ENCODE measurements at regions not wholly inside any gene's neighbourhood (a gene's known extent, or its start where the extent isn't known, plus 50 kb on each side); places are given as distances from the start of the nearest gene placed in this dataset.
"Not testable (repeated sequence)": the region's sequence is repeated elsewhere in the genome, so short reads cannot be mapped to it uniquely, and the experiment has no call there.

DNA sequence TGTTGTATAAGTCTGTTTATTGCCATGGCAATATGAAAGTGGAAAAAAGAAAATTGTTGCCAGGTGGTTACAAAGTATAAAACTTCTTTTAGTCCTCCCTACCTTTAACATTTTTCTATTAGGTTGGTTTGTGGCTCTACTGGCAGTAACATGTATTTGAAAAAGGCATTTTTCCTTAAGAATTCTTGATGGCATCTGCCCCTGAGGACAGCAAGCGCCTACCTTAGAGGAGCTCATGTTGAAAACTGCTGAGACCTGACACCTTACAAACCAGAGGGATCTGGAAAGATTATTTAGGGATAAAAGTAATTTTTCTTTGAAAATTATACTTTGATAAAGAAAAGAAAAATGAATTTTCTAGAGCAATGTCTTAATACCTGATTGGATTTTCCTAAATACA lies 208.1 kb downstream of the CAVIN4 start:
- no peak overlapping the region for H3K4me3 ChIP-seq (ENCODE audit: low read depth, low read length)
- no peak for DNase-seq (ENCODE audit: low read depth)
- TF ChIP-seq, protein P1, sequence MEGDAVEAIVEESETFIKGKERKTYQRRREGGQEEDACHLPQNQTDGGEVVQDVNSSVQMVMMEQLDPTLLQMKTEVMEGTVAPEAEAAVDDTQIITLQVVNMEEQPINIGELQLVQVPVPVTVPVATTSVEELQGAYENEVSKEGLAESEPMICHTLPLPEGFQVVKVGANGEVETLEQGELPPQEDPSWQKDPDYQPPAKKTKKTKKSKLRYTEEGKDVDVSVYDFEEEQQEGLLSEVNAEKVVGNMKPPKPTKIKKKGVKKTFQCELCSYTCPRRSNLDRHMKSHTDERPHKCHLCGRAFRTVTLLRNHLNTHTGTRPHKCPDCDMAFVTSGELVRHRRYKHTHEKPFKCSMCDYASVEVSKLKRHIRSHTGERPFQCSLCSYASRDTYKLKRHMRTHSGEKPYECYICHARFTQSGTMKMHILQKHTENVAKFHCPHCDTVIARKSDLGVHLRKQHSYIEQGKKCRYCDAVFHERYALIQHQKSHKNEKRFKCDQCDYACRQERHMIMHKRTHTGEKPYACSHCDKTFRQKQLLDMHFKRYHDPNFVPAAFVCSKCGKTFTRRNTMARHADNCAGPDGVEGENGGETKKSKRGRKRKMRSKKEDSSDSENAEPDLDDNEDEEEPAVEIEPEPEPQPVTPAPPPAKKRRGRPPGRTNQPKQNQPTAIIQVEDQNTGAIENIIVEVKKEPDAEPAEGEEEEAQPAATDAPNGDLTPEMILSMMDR (conservative IDR thresholded peaks at IDR 0.05; ENCODE audit: low read depth, low read length), result no peak

DNA sequence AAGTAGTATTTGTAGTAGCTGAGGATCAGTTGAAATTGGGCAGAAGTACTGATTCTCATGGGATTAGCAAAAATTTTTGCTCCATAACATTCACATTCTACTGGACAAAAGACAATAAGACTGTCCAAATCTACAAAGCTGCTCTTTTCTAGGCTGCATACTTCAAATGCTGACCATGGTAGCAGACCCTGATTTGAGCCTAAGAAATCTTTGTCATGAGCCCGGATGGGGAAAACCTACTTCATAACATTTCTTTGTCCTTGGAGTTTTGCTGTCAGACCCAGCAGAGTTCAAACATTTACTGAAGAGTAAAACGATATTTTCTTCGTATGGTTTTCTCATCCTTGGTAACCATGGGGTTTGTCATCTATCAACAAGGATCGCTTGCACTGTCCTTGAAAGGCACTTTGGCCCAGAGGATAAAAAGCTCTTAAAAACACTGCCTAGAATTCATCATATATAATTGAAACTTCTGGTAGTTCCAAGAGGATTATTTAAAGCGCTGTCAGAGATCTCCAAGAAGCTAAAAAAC lies 216.9 kb downstream of the CAVIN4 start:
- no peak overlapping the region for H3K4me3 ChIP-seq (ENCODE audit: low read depth, low read length)
- TF ChIP-seq, protein P1 (conservative IDR thresholded peaks at IDR 0.05; ENCODE audit: low read depth, low read length), result no peak
- DNase-seq (ENCODE audit: low read depth), result no peak

- TF ChIP-seq, protein P1 (conservative IDR thresholded peaks at IDR 0.05; ENCODE audit: low read depth, low read length), result no peak
- DNase-seq (ENCODE audit: low read depth), result no peak
- no peak overlapping the region for H3K4me3 ChIP-seq (ENCODE audit: low read depth, low read length)
Measured at GRCh38 chr9:100803956-100804355, 224.6 kb upstream of the PLPPR1 start.

DNA sequence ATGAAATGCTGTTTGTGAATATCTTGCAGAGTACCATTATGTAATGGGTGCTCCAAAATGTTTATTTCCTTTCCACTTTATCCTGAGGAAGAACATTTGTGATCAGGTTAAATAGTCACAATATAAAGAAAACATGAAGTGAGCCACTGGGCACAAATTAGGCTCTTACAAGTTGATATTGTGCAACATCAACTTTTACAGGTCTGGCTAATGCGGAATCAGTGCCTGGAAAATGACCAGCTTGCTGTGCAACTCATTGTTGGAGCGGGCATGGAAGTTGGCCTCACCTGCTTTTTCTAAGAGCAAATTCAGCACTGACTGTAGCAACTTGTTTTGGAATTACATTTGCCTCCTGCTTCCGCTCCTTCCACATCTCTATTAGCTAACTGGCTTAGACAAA lies 216.9 kb upstream of the PLPPR1 start:
- H3K4me3 ChIP-seq (ENCODE audit: low read depth, low read length), result no peak overlapping the region
- no peak for DNase-seq (ENCODE audit: low read depth)
- TF ChIP-seq, protein P1 (conservative IDR thresholded peaks at IDR 0.05; ENCODE audit: low read depth, low read length), result no peak

GRCh38 chr9:100813871-100814270 lies 214.7 kb upstream of the PLPPR1 start:
- DNase-seq (ENCODE audit: low read depth), result no peak
- H3K4me3 ChIP-seq (ENCODE audit: low read depth, low read length), result no peak overlapping the region
- TF ChIP-seq, protein P1 (conservative IDR thresholded peaks at IDR 0.05; ENCODE audit: low read depth, low read length), result no peak

GRCh38 chr9:100819980-100820379 lies 208.5 kb upstream of the PLPPR1 start:
- TF ChIP-seq, protein P1 (conservative IDR thresholded peaks at IDR 0.05; ENCODE audit: low read depth, low read length), result peak; percentile 42
- DNase-seq (ENCODE audit: low read depth), result no peak
- H3K4me3 ChIP-seq (ENCODE audit: low read depth, low read length), result no peak overlapping the region

GRCh38 chr9:100833035-100833434 lies 195.5 kb upstream of the PLPPR1 start:
- not testable (repeated sequence) for H3K4me3 ChIP-seq (ENCODE audit: low read depth, low read length); DNase-seq (ENCODE audit: low read depth)

All from epithelial cell of proximal tubule (primary cell).